Mesendoderm (in vitro differentiated cells): ENCODE measurements at regions not wholly inside any gene's neighbourhood (a gene's known extent, or its start where the extent isn't known, plus 50 kb on each side); places are given as distances from the start of the nearest gene placed in this dataset.

Experiments used
- DNase-seq: peaks from one replicate; pipeline ENCODE4 v3.0.0; 2013
- H2AK5ac ChIP-seq: 2 replicates; pipeline ENCODE4 v1.6.1; 2013; ENCODE audit warnings: low read length, inconsistent platforms
- H2BK120ac ChIP-seq: 2 replicates; pipeline ENCODE4 v1.6.1; 2013; ENCODE audit warnings: low read depth, mild to moderate bottlenecking, low read length, moderate library complexity, mixed read lengths
- H2BK15ac ChIP-seq: replicated peaks from 2 replicates; pipeline ENCODE4 v1.6.1; 2013; ENCODE audit warnings: low read depth, mild to moderate bottlenecking, moderate library complexity
- H2BK5ac ChIP-seq: 2 replicates; pipeline ENCODE4 v1.6.1; 2013; ENCODE audit warnings: low read length, inconsistent platforms
- H3K18ac ChIP-seq: 2 replicates; pipeline ENCODE4 v1.6.1; 2013; ENCODE audit warnings: mild to moderate bottlenecking, low read length, mixed read lengths
- H3K23ac ChIP-seq: one replicate; pipeline ENCODE4 v1.6.1; 2013; ENCODE audit warnings: low read length
- H3K27ac ChIP-seq: 2 replicates; pipeline ENCODE4 v1.5.1; 2013; ENCODE audit warnings: low read depth, mild to moderate bottlenecking, inconsistent platforms, low read length, moderate library complexity
- H3K27me3 ChIP-seq: 2 replicates; pipeline ENCODE4 v1.6.1; 2013; ENCODE audit warnings: low read length, control low read depth, mild to moderate bottlenecking, inconsistent platforms; ENCODE audit not compliant: insufficient read depth, poor library complexity
- H3K36me3 ChIP-seq: 2 replicates; pipeline ENCODE4 v1.6.1; 2013; ENCODE audit warnings: low read length, inconsistent platforms; ENCODE audit not compliant: control insufficient read depth, insufficient read depth
- H3K4ac ChIP-seq: one replicate; pipeline ENCODE4 v1.6.1; 2013; ENCODE audit warnings: low read depth, mild to moderate bottlenecking, low read length, moderate library complexity
- H3K4me1 ChIP-seq: 2 replicates; pipeline ENCODE4 v1.6.1; 2013; ENCODE audit warnings: low read depth, low read length, inconsistent platforms; ENCODE audit not compliant: control insufficient read depth
- H3K4me2 ChIP-seq: 2 replicates; pipeline ENCODE4 v1.6.1; 2013; ENCODE audit warnings: low read length
- H3K4me3 ChIP-seq: 2 replicates; pipeline ENCODE4 v1.5.1; 2013; ENCODE audit warnings: mild to moderate bottlenecking, low read length
- H3K56ac ChIP-seq: one replicate; pipeline ENCODE4 v1.6.1; 2013; ENCODE audit warnings: low read length
- H3K79me1 ChIP-seq: 2 replicates; pipeline ENCODE4 v1.6.1; 2013; ENCODE audit warnings: low read length, inconsistent platforms
- H3K79me2 ChIP-seq: 2 replicates; pipeline ENCODE4 v1.6.1; 2013; ENCODE audit warnings: mild to moderate bottlenecking, low read length; ENCODE audit not compliant: control insufficient read depth, insufficient read depth
- H3K9ac ChIP-seq: 2 replicates; pipeline ENCODE4 v1.6.1; 2013; ENCODE audit warnings: low read length, inconsistent platforms
- H4K5ac ChIP-seq: one replicate; pipeline ENCODE4 v1.6.1; 2013; ENCODE audit warnings: low read length
- H4K8ac ChIP-seq: one replicate; pipeline ENCODE4 v1.6.1; 2013; ENCODE audit warnings: low read depth, mild to moderate bottlenecking, control low read depth, low read length, moderate library complexity
- WGBS: extraction: QIAGEN DNeasy Blood & Tissue Kit; methylation state at CpG from one replicate; pipeline ENCODE4 v1.1.7; 2013; ENCODE audit warnings: low lambda C conversion rate, missing lambda C conversion rate; ENCODE audit not compliant: insufficient coverage; ENCODE audit errors: extremely low coverage; 5-methylcytosine and 5-hydroxymethylcytosine counted together

- H3K4me1 ChIP-seq: no peaks in the 10 kb centered on the region
- no peak overlapping the region for H3K4me3 ChIP-seq
- H2AK5ac ChIP-seq: no peak overlapping the region
- H3K79me1 ChIP-seq: no peaks in the 10 kb centered on the region
- H3K79me2 ChIP-seq: no peaks in the 10 kb centered on the region
- H4K8ac ChIP-seq: no peak overlapping the region
- no peak overlapping the region for H2BK15ac ChIP-seq
- no peak overlapping the region for H4K5ac ChIP-seq
- DNase-seq: no peak
- no peaks in the 10 kb centered on the region for H3K27me3 ChIP-seq
- H3K27ac ChIP-seq: no peak overlapping the region
- H2BK120ac ChIP-seq: no peak overlapping the region
- H2BK5ac ChIP-seq: no peak overlapping the region
- no peak overlapping the region for H3K23ac ChIP-seq
- no peak overlapping the region for H3K18ac ChIP-seq
- H3K4ac ChIP-seq: no peak overlapping the region
- no CpG with 5 or more reads among the region's 1 CpG for WGBS
- H3K56ac ChIP-seq: no peak overlapping the region
- H3K4me2 ChIP-seq: no peak overlapping the region
- no peaks in the 10 kb centered on the region for H3K36me3 ChIP-seq
- no peak overlapping the region for H3K9ac ChIP-seq
These were observed 133.7 kb upstream of the ALCAM start for GRCh38 chr3:105233010-105233409.

- Histone ChIP-seq H3K23ac (no peak overlapping the region), H3K36me3 (no peaks in the 10 kb centered on the region), H3K9ac (no peak overlapping the region), H3K27ac (no peak overlapping the region), H2BK15ac (no peak overlapping the region), H2BK5ac (no peak overlapping the region), H3K4me1 (no peaks in the 10 kb centered on the region), H3K18ac (no peak overlapping the region), H2AK5ac (no peak overlapping the region), H2BK120ac (no peak overlapping the region), H3K4me3 (no peak overlapping the region), H3K56ac (no peak overlapping the region), H3K4me2 (no peak overlapping the region), H4K5ac (no peak overlapping the region), H4K8ac (no peak overlapping the region), H3K4ac (no peak overlapping the region), H3K79me1 (no peaks in the 10 kb centered on the region), H3K27me3 (no peaks in the 10 kb centered on the region), H3K79me2 (no peaks in the 10 kb centered on the region)
- no CpG with 5 or more reads among the region's 2 CpGs for WGBS
- no peak for DNase-seq
These were observed 131.5 kb upstream of the ALCAM start for GRCh38 chr3:105235221-105235620.

GRCh38 chr3:105235785-105236184, 130.9 kb upstream of the ALCAM start:
- Histone ChIP-seq H3K4ac (no peak overlapping the region), H4K5ac (no peak overlapping the region), H2AK5ac (no peak overlapping the region), H3K79me1 (no peaks in the 10 kb centered on the region), H3K79me2 (no peaks in the 10 kb centered on the region), H3K36me3 (no peaks in the 10 kb centered on the region), H3K27ac (no peak overlapping the region), H3K4me2 (no peak overlapping the region), H3K9ac (no peak overlapping the region), H2BK120ac (no peak overlapping the region), H4K8ac (no peak overlapping the region), H3K56ac (no peak overlapping the region), H3K18ac (no peak overlapping the region), H3K4me1 (no peaks in the 10 kb centered on the region), H3K4me3 (no peak overlapping the region), H3K27me3 (no peaks in the 10 kb centered on the region), H2BK15ac (no peak overlapping the region), H2BK5ac (no peak overlapping the region), H3K23ac (no peak overlapping the region)
- no peak for DNase-seq
- no CpG with 5 or more reads among the region's 1 CpG for WGBS

GRCh38 chr3:105238367-105238766, 128.3 kb upstream of the ALCAM start:
- H3K79me2 ChIP-seq: no peaks in the 10 kb centered on the region
- H3K4me1 ChIP-seq: no peaks in the 10 kb centered on the region
- no peaks in the 10 kb centered on the region for H3K27me3 ChIP-seq
- H2BK15ac ChIP-seq: no peak overlapping the region
- H4K8ac ChIP-seq: no peak overlapping the region
- no peaks in the 10 kb centered on the region for H3K79me1 ChIP-seq
- no peak overlapping the region for H3K4me3 ChIP-seq
- no peak overlapping the region for H3K4me2 ChIP-seq
- no peak overlapping the region for H3K27ac ChIP-seq
- no CpG with 5 or more reads among the region's 1 CpG for WGBS
- no peak overlapping the region for H2BK120ac ChIP-seq
- DNase-seq: no peak
- no peaks in the 10 kb centered on the region for H3K36me3 ChIP-seq
- H3K56ac ChIP-seq: no peak overlapping the region
- no peak overlapping the region for H2BK5ac ChIP-seq
- no peak overlapping the region for H2AK5ac ChIP-seq
- no peak overlapping the region for H3K9ac ChIP-seq
- H4K5ac ChIP-seq: no peak overlapping the region
- H3K4ac ChIP-seq: no peak overlapping the region
- H3K18ac ChIP-seq: no peak overlapping the region
- no peak overlapping the region for H3K23ac ChIP-seq

GRCh38 chr3:105243076-105243475, 123.6 kb upstream of the ALCAM start:
- H3K79me1 ChIP-seq: no peaks in the 10 kb centered on the region
- no peak overlapping the region for H3K4me2 ChIP-seq
- H3K23ac ChIP-seq: no peak overlapping the region
- H3K27ac ChIP-seq: no peak overlapping the region
- no peak overlapping the region for H4K5ac ChIP-seq
- H3K36me3 ChIP-seq: no peaks in the 10 kb centered on the region
- H3K4me1 ChIP-seq: no peaks in the 10 kb centered on the region
- H3K56ac ChIP-seq: no peak overlapping the region
- no peak overlapping the region for H3K4me3 ChIP-seq
- DNase-seq: no peak
- H2BK15ac ChIP-seq: no peak overlapping the region
- no peak overlapping the region for H2BK5ac ChIP-seq
- no peaks in the 10 kb centered on the region for H3K27me3 ChIP-seq
- no peak overlapping the region for H3K9ac ChIP-seq
- no peak overlapping the region for H2AK5ac ChIP-seq
- WGBS: no CpG with 5 or more reads among the region's 2 CpGs
- no peak overlapping the region for H3K18ac ChIP-seq
- H4K8ac ChIP-seq: no peak overlapping the region
- no peak overlapping the region for H3K4ac ChIP-seq
- no peaks in the 10 kb centered on the region for H3K79me2 ChIP-seq
- no peak overlapping the region for H2BK120ac ChIP-seq

- no peaks in the 10 kb centered on the region for H3K4me1 ChIP-seq
- no peak overlapping the region for H3K4ac ChIP-seq
- H3K23ac ChIP-seq: no peak overlapping the region
- H2BK120ac ChIP-seq: no peak overlapping the region
- no CpG with 5 or more reads among the region's 3 CpGs for WGBS
- no peaks in the 10 kb centered on the region for H3K27me3 ChIP-seq
- no peak overlapping the region for H3K27ac ChIP-seq
- H2AK5ac ChIP-seq: no peak overlapping the region
- no peaks in the 10 kb centered on the region for H3K79me2 ChIP-seq
- no peak overlapping the region for H4K8ac ChIP-seq
- no peak overlapping the region for H3K56ac ChIP-seq
- no peaks in the 10 kb centered on the region for H3K36me3 ChIP-seq
- no peak overlapping the region for H2BK15ac ChIP-seq
- H3K4me2 ChIP-seq: no peak overlapping the region
- no peak overlapping the region for H3K9ac ChIP-seq
- H3K4me3 ChIP-seq: no peak overlapping the region
- H3K18ac ChIP-seq: no peak overlapping the region
- no peaks in the 10 kb centered on the region for H3K79me1 ChIP-seq
- no peak for DNase-seq
- H4K5ac ChIP-seq: no peak overlapping the region
- H2BK5ac ChIP-seq: no peak overlapping the region
These were observed 120.2 kb upstream of the ALCAM start for GRCh38 chr3:105246536-105246935.
